ENCODE measurements at regions not wholly inside any gene's neighbourhood (a gene's known extent, or its start where the extent isn't known, plus 50 kb on each side); places are given as distances from the start of the nearest gene placed in this dataset.

- Histone ChIP-seq H3K4me1 (no peaks in the 10 kb centered on the region), H3K9me3 (replicated peaks) (no peaks in the 10 kb centered on the region), H3K4me3 (no peak overlapping the region), H3K36me3 (no peaks in the 10 kb centered on the region), H3K27me3 (ENCODE audit: low read depth) (no peaks in the 10 kb centered on the region), H3K27ac (replicated peaks) (no peak overlapping the region)
- intact Hi-C loops (cut with micrococcal nuclease), result no loop called here
- no peak for TF ChIP-seq CTCF (IDR thresholded peaks at IDR 0.05; ENCODE audit: borderline replicate concordance)
- DNase-seq, result no peak
Observed at GRCh38 chr11:15500643-15501042, 385.9 kb downstream of the INSC start.

- Histone ChIP-seq H3K27ac (replicated peaks) (no peak overlapping the region), H3K4me3 (no peak overlapping the region), H3K36me3 (no peaks in the 10 kb centered on the region), H3K4me1 (no peaks in the 10 kb centered on the region), H3K27me3 (ENCODE audit: low read depth) (no peaks in the 10 kb centered on the region), H3K9me3 (replicated peaks) (no peaks in the 10 kb centered on the region)
- TF ChIP-seq CTCF (IDR thresholded peaks at IDR 0.05; ENCODE audit: borderline replicate concordance), result no peak
- DNase-seq, result no peak
- intact Hi-C loops (cut with micrococcal nuclease), result no loop called here
Observed at GRCh38 chr11:15501566-15501965, 386.8 kb downstream of the INSC start.

- intact Hi-C loops (cut with micrococcal nuclease), result no loop called here
- DNase-seq, result no peak
- Histone ChIP-seq H3K27ac (replicated peaks) (no peak overlapping the region), H3K27me3 (ENCODE audit: low read depth) (no peaks in the 10 kb centered on the region), H3K4me3 (no peak overlapping the region), H3K36me3 (no peaks in the 10 kb centered on the region), H3K9me3 (replicated peaks) (no peaks in the 10 kb centered on the region), H3K4me1 (no peaks in the 10 kb centered on the region)
- TF ChIP-seq CTCF (IDR thresholded peaks at IDR 0.05; ENCODE audit: borderline replicate concordance), result no peak
Observed at GRCh38 chr11:15505155-15505554, 390.4 kb downstream of the INSC start.

- no peak for TF ChIP-seq CTCF (IDR thresholded peaks at IDR 0.05; ENCODE audit: borderline replicate concordance)
- intact Hi-C loops (cut with micrococcal nuclease), result no loop called here
- DNase-seq, result no peak
Observed at GRCh38 chr11:15507592-15507991, 392.9 kb downstream of the INSC start.

GRCh38 chr11:15509082-15509481 lies 394.4 kb downstream of the INSC start:
- Histone ChIP-seq H3K27ac (replicated peaks) (no peak overlapping the region), H3K27me3 (ENCODE audit: low read depth) (no peaks in the 10 kb centered on the region), H3K36me3 (no peaks in the 10 kb centered on the region), H3K4me3 (no peak overlapping the region), H3K9me3 (replicated peaks) (peaks cover 16% of the 10 kb centered on the region), H3K4me1 (no peaks in the 10 kb centered on the region)
- no peak for TF ChIP-seq CTCF (IDR thresholded peaks at IDR 0.05; ENCODE audit: borderline replicate concordance)
- no peak for DNase-seq
- intact Hi-C loops (cut with micrococcal nuclease), result no loop called here

More at GRCh38 chr11:15507592-15507991, 392.9 kb downstream of the INSC start:
- no peak overlapping the region for H3K4me3 ChIP-seq
- no peak overlapping the region for H3K27ac ChIP-seq (replicated peaks)
- no peaks in the 10 kb centered on the region for H3K4me1 ChIP-seq
- no peaks in the 10 kb centered on the region for H3K27me3 ChIP-seq (ENCODE audit: low read depth)
- H3K9me3 ChIP-seq (replicated peaks), result peaks cover 2% of the 10 kb centered on the region
- H3K36me3 ChIP-seq, result no peaks in the 10 kb centered on the region
